ENCODE measurements at regions not wholly inside any gene's neighbourhood (a gene's known extent, or its start where the extent isn't known, plus 50 kb on each side); places are given as distances from the start of the nearest gene placed in this dataset.

GRCh38 chr2:207275779-207276178, 110.0 kb upstream of the KLF7 start:
- no peaks in the 10 kb centered on the region for H3K4me1 ChIP-seq
- H3K4me1 Mint-ChIP-seq, result no peaks in the 10 kb centered on the region
- no peaks in the 10 kb centered on the region for H3K9me3 ChIP-seq (ENCODE audit: low read depth)

GRCh38 chr2:207276248-207276647, 110.5 kb upstream of the KLF7 start:
- no peaks in the 10 kb centered on the region for H3K9me3 ChIP-seq (ENCODE audit: low read depth)
- no peak overlapping the region for H3K27ac ChIP-seq
- Mint-ChIP-seq H3K4me3 (no peak overlapping the region), H3K27me3 (ENCODE audit: insufficient read depth, low read depth) (peaks cover 5% of the 10 kb centered on the region), H3K27ac (no peak overlapping the region), H3K36me3 (no peaks in the 10 kb centered on the region), H3K9me3 (peaks cover 5% of the 10 kb centered on the region), H3K4me1 (no peaks in the 10 kb centered on the region)
- H3K4me2 ChIP-seq, result no peak overlapping the region
- H3K27me3 ChIP-seq, result no peaks in the 10 kb centered on the region
- no peak for TF ChIP-seq EZH2phosphoT487 (IDR thresholded peaks at IDR 0.05)
- TF ChIP-seq EZH2 (IDR thresholded peaks at IDR 0.05), result no peak
- TF ChIP-seq CTCF (IDR thresholded peaks at IDR 0.05), result no peak
- H2AFZ ChIP-seq (replicated peaks), result no peak overlapping the region
- H3K36me3 ChIP-seq, result no peaks in the 10 kb centered on the region
- H3F3A ChIP-seq (ENCODE audit: low read depth), result no peaks in the 10 kb centered on the region
- H3K79me2 ChIP-seq (ENCODE audit: low read depth), result no peaks in the 10 kb centered on the region
- DNase-seq (ENCODE audit: low spot score), result no peak
- no peak overlapping the region for H3K9ac ChIP-seq
- H3K4me3 ChIP-seq, result no peak overlapping the region
- H4K20me1 ChIP-seq (ENCODE audit: low read depth), result no peaks in the 10 kb centered on the region
- H3K4me1 ChIP-seq, result no peaks in the 10 kb centered on the region

More at GRCh38 chr2:207275779-207276178, 110.0 kb upstream of the KLF7 start:
- Histone ChIP-seq H3F3A (ENCODE audit: low read depth) (no peaks in the 10 kb centered on the region), H3K4me2 (no peak overlapping the region), H3K27ac (no peak overlapping the region), H3K27me3 (no peaks in the 10 kb centered on the region), H3K79me2 (ENCODE audit: low read depth) (no peaks in the 10 kb centered on the region), H2AFZ (replicated peaks) (no peak overlapping the region), H3K9ac (no peak overlapping the region), H3K4me3 (no peak overlapping the region), H4K20me1 (ENCODE audit: low read depth) (no peaks in the 10 kb centered on the region), H3K36me3 (no peaks in the 10 kb centered on the region)
- no peak overlapping the region for H3K4me3 Mint-ChIP-seq
- peaks cover 5% of the 10 kb centered on the region for H3K9me3 Mint-ChIP-seq
- DNase-seq (ENCODE audit: low spot score), result no peak
- TF ChIP-seq CTCF (IDR thresholded peaks at IDR 0.05) (no peak), EZH2 (IDR thresholded peaks at IDR 0.05) (no peak), EZH2phosphoT487 (IDR thresholded peaks at IDR 0.05) (no peak)
- no peaks in the 10 kb centered on the region for H3K36me3 Mint-ChIP-seq
- no peak overlapping the region for H3K27ac Mint-ChIP-seq
- peaks cover 5% of the 10 kb centered on the region for H3K27me3 Mint-ChIP-seq (ENCODE audit: insufficient read depth, low read depth)

GRCh38 chr2:207276858-207277257, 111.1 kb upstream of the KLF7 start:
- no peaks in the 10 kb centered on the region for H3F3A ChIP-seq (ENCODE audit: low read depth)
- TF ChIP-seq EZH2phosphoT487 (IDR thresholded peaks at IDR 0.05) (no peak), CTCF (IDR thresholded peaks at IDR 0.05) (no peak), EZH2 (IDR thresholded peaks at IDR 0.05) (no peak)
- no peak overlapping the region for H3K9ac ChIP-seq
- Mint-ChIP-seq H3K27ac (no peak overlapping the region), H3K4me1 (no peaks in the 10 kb centered on the region), H3K4me3 (no peak overlapping the region), H3K36me3 (no peaks in the 10 kb centered on the region), H3K27me3 (ENCODE audit: insufficient read depth, low read depth) (peaks cover 5% of the 10 kb centered on the region), H3K9me3 (peaks cover 5% of the 10 kb centered on the region)
- no peak for DNase-seq (ENCODE audit: low spot score)
- H3K79me2 ChIP-seq (ENCODE audit: low read depth), result no peaks in the 10 kb centered on the region
- no peaks in the 10 kb centered on the region for H3K9me3 ChIP-seq (ENCODE audit: low read depth)
- H3K4me3 ChIP-seq, result no peak overlapping the region
- H3K36me3 ChIP-seq, result no peaks in the 10 kb centered on the region
- no peak overlapping the region for H2AFZ ChIP-seq (replicated peaks)
- H3K4me2 ChIP-seq, result no peak overlapping the region
- H4K20me1 ChIP-seq (ENCODE audit: low read depth), result no peaks in the 10 kb centered on the region
- no peak overlapping the region for H3K27ac ChIP-seq
- no peaks in the 10 kb centered on the region for H3K4me1 ChIP-seq
- H3K27me3 ChIP-seq, result no peaks in the 10 kb centered on the region

Data from neural progenitor cell (in vitro differentiated cells).